ENCODE measurements at regions not wholly inside any gene's neighbourhood (a gene's known extent, or its start where the extent isn't known, plus 50 kb on each side); places are given as distances from the start of the nearest gene placed in this dataset.

DNA sequence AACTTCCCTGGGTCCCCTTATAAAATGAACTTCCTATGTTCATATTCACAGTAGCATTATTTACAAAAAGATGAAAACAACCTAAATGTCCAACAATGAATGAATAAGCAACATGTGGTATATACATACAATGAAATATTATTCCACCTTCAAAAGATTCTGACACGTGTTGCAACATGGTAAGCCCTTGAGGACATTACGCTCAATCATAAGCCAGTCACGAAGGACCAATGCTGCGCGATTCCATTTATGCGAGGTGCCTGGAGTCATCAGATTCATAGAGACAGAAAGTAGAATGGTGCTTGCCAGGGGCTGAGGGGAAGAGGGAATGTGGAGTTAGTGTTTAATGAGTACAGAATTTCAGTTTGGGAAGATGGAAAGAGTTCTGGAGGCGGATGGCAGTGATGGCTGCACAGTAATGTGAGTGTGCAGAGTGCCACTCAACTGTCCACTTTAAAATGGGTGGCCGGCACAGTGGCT is 88.8 kb upstream of the ALDH1A3 start:
- DNase-seq (ENCODE audit: low read depth, low spot score) = no peak
- H3K4me3 ChIP-seq (ENCODE audit: low read length) = no peak overlapping the region

- no peak for DNase-seq (ENCODE audit: low read depth, low spot score)
- H3K4me3 ChIP-seq (ENCODE audit: low read length) = no peak overlapping the region
These were observed 85.6 kb upstream of the ALDH1A3 start for GRCh38 chr15:100794008-100794407.

DNA sequence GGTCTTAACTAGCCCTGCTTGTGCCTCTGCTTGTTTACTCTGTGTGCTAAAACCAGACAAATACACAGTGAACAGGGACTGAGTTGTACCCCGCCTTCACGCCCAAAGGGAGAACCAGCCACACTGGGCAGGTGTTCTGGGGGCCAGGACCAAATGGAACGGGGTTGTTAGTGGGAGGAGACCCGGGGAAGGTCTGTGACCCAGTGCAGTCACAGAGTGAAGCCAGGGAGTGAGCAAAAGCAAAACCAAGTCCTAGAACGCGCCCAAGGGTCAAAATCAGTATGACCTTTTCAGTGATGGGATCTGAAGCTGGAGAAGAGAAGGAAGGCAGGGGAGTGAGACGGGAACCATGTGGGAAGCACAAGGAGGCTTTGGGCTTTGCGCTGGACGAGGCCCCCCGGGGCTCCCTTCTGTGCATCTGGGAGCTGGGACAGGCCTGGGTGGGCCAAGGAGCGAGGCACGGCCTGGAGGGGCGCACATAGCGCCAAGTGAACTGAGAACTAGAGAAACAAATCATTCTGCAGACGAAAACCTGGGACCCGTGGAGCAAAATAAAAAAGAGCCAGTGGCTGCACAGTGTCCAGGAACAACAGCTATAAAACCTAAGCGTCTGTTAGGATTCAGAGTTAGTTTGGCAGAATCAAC is 78.3 kb upstream of the ALDH1A3 start:
- DNase-seq (ENCODE audit: low read depth, low spot score) = no peak
- H3K4me3 ChIP-seq (ENCODE audit: low read length) = no peak overlapping the region

- no peak overlapping the region for H3K4me3 ChIP-seq (ENCODE audit: low read length)
- DNase-seq (ENCODE audit: low read depth, low spot score) = no peak
These were observed 77.0 kb upstream of the ALDH1A3 start for GRCh38 chr15:100802421-100803170.

GRCh38 chr15:100803171-100803440 is 76.5 kb upstream of the ALDH1A3 start:
- H3K4me3 ChIP-seq (ENCODE audit: low read length) = no peak overlapping the region
- no peak for DNase-seq (ENCODE audit: low read depth, low spot score)

- DNase-seq (ENCODE audit: low read depth, low spot score) = no peak
- no peak overlapping the region for H3K4me3 ChIP-seq (ENCODE audit: low read length)
These were observed 73.5 kb upstream of the ALDH1A3 start for GRCh38 chr15:100806157-100806556.

DNA sequence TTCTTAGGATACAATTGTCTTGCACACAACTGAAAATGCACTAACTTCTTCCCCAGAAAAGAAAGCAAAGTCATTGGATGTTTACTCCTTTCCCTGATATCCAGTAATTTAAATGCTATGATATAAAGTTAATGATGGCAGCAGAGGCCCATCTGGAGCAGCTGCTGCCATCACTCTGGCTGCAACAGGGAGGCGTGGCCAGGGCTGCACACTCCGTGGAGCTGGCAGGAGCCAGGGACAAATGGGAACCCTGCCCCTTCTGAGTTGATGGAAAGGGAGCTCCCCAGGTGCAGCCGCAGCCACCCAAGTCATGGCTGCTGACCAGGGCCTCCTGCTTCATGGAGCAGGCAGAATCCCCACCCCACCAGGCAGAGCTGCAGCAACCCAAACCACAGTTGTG is 72.6 kb upstream of the ALDH1A3 start:
- H3K4me3 ChIP-seq (ENCODE audit: low read length) = no peak overlapping the region
- no peak for DNase-seq (ENCODE audit: low read depth, low spot score)

DNA sequence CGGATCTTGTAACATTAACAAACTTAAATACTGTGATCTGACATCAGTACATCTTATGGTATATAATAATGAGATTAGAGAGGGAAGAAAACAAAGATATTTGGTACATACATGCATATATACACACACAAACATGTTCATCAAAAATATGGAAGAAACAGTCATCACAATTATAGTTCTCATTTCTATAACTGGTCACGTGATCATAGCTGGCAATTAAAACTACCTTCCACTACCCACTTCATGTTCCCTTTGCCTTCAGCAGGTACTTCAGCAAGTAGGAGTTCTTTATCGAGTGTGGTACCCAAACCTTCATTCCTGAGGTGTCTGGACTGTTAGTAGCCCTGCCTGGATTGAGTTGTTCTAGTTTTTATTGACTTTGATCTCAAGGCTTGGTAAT is 70.9 kb upstream of the ALDH1A3 start:
- no peak for DNase-seq (ENCODE audit: low read depth, low spot score)
- no peak overlapping the region for H3K4me3 ChIP-seq (ENCODE audit: low read length)

DNA sequence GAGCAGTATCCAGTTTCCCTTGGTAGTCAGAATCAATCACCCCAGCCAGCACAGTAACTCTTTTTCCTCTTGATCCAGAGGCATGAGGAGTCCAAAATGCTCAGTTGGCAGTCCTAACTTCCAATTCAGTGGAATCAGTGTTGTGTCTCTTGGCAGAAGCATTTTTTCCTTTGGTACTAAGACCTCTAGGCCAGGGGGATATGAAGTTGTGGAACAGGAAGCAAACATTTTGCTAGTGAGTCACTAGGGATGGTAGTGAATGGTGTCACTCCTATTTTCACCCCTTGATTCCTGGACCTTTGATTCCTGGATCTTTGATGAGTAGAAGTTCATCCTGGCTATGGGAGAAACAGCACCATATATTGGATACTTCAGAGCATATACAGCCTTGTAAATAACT is 70.5 kb upstream of the ALDH1A3 start:
- H3K4me3 ChIP-seq (ENCODE audit: low read length) = no peak overlapping the region
- DNase-seq (ENCODE audit: low read depth, low spot score) = no peak

DNA sequence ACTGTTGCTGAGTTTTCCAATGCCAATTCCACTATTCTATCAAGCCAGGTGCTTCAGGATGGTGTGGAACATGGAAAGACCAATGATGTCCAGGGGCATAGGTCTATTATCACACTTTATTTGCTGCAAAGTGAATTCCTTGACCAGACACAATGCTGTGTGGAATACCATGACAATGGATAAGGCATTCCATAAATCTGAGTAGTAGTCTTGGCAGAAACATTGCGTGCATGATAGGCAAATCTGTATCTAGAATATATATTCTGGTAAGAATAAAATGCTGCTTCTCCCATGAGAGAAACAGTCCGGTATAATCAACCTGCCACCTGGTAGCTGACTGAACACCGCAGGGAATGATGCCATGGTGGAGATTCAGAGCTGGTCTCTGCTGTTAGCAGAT is 70.0 kb upstream of the ALDH1A3 start:
- H3K4me3 ChIP-seq (ENCODE audit: low read length) = no peak overlapping the region
- DNase-seq (ENCODE audit: low read depth, low spot score) = no peak

- H3K4me3 ChIP-seq (ENCODE audit: low read length) = no peak overlapping the region
- no peak for DNase-seq (ENCODE audit: low read depth, low spot score)
These were observed 69.4 kb upstream of the ALDH1A3 start for GRCh38 chr15:100810229-100810628.

DNA sequence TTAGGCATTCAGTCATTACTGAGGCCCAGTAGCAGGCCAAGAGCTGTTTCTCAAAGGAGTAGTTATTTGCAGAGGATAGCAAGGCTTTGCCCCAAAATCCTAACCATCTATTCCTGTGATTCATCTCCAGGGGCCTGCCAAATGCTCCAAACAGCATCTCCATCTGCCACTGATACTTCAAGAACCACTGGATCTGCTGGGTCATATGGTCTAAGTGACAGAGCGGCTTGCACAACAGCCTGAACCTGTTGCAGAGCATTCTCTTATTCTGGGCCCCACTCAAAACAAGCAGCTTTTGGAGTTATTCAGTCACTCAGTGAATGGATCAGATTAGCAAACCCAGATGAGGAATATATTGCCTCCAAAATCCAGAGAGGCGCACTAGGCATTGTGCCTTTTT is 68.8 kb upstream of the ALDH1A3 start:
- no peak for DNase-seq (ENCODE audit: low read depth, low spot score)
- no peak overlapping the region for H3K4me3 ChIP-seq (ENCODE audit: low read length)

DNA sequence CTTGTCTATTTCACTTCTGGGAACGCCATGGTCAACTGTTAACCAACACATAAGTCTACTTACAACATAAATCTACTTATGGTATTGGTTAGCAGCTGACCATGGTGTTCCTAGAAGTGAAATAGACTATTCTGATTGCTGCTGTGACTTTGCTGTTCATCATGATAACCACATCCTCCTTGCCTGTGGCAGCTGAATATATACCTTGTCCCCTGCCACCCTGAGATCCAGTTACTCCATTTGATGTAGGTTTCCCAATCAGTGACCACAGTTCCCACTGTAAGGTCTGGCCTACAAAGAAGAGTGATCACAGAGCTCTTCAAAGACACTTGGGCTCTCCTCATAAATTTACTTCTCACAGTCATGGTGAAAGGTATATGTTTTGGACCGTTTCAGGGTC is 66.8 kb upstream of the ALDH1A3 start:
- H3K4me3 ChIP-seq (ENCODE audit: low read length) = no peak overlapping the region
- DNase-seq (ENCODE audit: low read depth, low spot score) = peak; percentile 12

DNA sequence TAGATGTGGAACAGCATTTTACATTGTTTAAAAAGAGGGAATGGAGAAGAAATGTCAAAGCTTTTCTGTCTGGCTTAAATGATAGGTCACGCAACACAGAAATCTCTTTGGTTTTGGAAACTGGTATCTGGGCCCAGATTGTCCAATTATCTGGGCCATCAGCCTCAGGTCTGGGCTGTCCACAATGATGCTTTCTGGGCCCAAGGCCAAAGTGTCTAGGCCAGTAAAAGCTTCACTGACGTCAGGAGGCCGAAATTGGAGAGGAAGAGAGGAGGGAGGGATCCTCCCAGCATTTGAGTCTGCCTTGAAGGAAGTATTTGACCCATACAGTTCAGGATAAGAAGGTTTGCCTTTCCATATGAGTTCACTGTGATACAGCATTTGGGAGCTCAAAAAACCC is 60.7 kb upstream of the ALDH1A3 start:
- DNase-seq (ENCODE audit: low read depth, low spot score) = no peak
- no peak overlapping the region for H3K4me3 ChIP-seq (ENCODE audit: low read length)

GRCh38 chr15:100820528-100820927 is 59.1 kb upstream of the ALDH1A3 start:
- no peak overlapping the region for H3K4me3 ChIP-seq (ENCODE audit: low read length)
- DNase-seq (ENCODE audit: low read depth, low spot score) = no peak

GRCh38 chr15:100821327-100821726 is 58.3 kb upstream of the ALDH1A3 start:
- no peak for DNase-seq (ENCODE audit: low read depth, low spot score)
- H3K4me3 ChIP-seq (ENCODE audit: low read length) = no peak overlapping the region

- no peak for DNase-seq (ENCODE audit: low read depth, low spot score)
- H3K4me3 ChIP-seq (ENCODE audit: low read length) = no peak overlapping the region
These were observed 55.4 kb upstream of the ALDH1A3 start for GRCh38 chr15:100824211-100824610.

GRCh38 chr15:100829457-100829856 is 50.2 kb upstream of the ALDH1A3 start:
- no peak for DNase-seq (ENCODE audit: low read depth, low spot score)
- H3K4me3 ChIP-seq (ENCODE audit: low read length) = no peak overlapping the region
